ENCODE measurements at regions not wholly inside any gene's neighbourhood (a gene's known extent, or its start where the extent isn't known, plus 50 kb on each side); places are given as distances from the start of the nearest gene placed in this dataset.

- DNase-seq (ENCODE audit: low spot score): no peak
Observed at GRCh38 chr3:148585671-148586379, 111.9 kb upstream of the AGTR1 start.

DNA sequence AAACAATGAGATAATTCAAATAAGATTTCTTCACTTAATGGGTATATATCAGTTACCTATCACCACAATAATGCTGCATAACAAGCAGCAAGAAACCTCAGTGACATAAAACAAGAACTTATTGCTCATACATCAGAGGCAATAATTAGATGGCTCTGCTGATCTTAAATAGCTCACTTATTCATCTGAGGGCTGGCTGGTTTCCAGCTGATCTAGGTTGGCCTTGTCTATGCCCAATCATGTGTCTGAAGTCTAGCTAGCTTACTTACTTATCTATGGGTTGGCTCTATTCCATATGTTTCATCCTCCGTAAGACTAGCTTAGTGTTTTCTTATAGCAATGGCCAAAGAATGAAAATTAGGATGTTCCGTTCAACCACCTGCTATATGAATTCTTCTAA, 109.4 kb upstream of the AGTR1 start:
- no peak for DNase-seq (ENCODE audit: low spot score)

DNA sequence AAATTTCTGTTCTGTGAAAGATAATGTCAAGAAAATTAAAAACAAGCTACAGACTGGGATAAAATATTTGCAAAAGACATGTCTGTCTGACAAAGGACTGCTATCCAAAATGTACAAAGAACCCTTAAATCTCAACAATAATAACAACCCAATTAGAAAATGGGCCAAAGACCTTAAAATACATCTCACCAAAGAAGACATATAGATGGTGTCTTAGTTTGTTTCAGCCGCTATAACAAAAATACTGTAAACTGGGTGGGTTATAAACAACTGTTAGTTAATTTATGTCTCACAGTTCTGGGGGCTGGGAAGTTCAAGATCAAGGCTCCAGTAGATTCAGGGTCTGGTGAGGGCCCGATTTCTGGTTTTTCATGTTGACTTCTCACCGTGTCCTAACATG, 106.2 kb upstream of the AGTR1 start:
- DNase-seq (ENCODE audit: low spot score): no peak

DNA sequence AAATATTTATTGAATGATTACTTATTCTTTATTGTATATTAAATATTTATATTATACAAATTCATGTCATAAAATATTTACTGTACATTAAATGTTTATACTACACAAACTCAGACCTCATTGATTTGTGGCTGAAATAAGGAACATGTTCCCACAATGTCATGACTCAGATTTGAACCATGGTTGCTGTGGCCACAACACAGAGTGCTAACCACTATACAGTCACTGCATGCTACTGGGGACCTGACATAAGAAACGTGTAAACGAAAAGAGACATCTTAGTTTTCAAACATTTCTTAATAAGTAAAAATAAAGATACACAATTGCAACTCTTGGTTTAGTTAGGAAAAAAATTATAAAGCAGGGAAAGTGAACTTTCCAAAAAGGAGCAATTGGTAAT, 99.1 kb upstream of the AGTR1 start:
- DNase-seq (ENCODE audit: low spot score): no peak

DNA sequence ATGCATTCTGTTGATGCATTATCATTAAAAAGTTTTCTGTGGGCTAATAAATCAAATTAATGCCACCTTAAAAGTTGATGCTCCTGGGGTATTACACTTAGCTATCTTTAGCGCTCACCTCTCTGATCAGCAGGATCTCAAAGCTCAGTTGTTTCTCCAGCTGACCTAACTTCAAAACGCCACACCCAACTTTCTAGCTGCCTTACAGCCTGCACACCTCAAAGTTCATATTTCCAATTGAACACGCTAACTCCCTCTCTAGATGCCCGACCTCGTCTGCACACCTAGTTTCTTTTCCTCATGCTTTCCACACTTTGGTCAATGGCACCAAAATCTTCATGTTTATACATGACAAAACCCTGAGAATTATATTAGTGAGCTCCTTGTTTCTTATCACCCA, 98.2 kb upstream of the AGTR1 start:
- no peak for DNase-seq (ENCODE audit: low spot score)

- no peak for DNase-seq (ENCODE audit: low spot score)
Observed at GRCh38 chr3:148600440-148600839, 97.3 kb upstream of the AGTR1 start.

GRCh38 chr3:148600902-148601765, 96.6 kb upstream of the AGTR1 start:
- no peak for DNase-seq (ENCODE audit: low spot score)

- DNase-seq (ENCODE audit: low spot score): no peak
Observed at GRCh38 chr3:148601766-148602685, 95.7 kb upstream of the AGTR1 start.

- no peak for DNase-seq (ENCODE audit: low spot score)
Observed at GRCh38 chr3:148604270-148605085, 93.2 kb upstream of the AGTR1 start.

GRCh38 chr3:148605521-148605920, 92.2 kb upstream of the AGTR1 start:
- DNase-seq (ENCODE audit: low spot score): no peak

- DNase-seq (ENCODE audit: low spot score): no peak
Observed at GRCh38 chr3:148606979-148607378, 90.7 kb upstream of the AGTR1 start.

DNA sequence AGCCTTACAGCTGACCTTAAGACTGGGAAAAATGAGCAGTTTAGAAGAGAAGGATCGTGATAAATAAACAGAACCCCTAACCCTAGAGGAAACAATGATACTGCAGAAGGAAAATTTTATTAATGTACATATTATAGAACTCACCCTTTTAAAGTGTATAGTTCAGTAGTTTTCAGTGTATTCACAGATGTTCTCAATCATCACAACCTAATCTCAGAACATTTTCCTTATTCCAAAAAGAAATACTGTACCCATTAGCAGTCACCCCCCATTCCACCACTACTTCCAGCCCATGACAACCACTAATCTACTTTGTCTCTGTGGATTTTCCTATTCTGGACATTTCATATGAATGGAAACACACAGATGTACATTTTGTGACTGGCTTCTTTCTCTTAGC, 90.2 kb upstream of the AGTR1 start:
- no peak for DNase-seq (ENCODE audit: low spot score)

GRCh38 chr3:148612278-148612677, 85.4 kb upstream of the AGTR1 start:
- no peak for DNase-seq (ENCODE audit: low spot score)

DNA sequence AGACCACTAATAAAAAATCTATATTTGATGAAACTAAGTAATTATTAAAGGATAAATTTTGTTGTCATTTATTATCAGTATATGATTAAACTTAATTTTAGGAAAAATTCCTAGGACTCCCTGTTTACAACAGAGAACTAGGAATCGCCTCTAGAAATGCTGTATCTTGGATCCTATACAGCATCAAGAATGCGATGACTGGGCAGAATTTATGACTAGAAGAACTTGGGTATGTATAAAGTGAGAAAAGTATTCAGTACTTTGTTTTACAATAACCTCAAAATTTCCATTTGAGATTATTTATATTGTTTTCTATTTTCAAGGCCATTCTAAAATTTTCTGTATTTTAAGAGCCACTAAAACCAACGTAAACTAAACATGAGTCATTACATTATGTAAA, 82.3 kb upstream of the AGTR1 start:
- DNase-seq (ENCODE audit: low spot score): no peak

- DNase-seq (ENCODE audit: low spot score): no peak
Observed at GRCh38 chr3:148625095-148625736, 72.5 kb upstream of the AGTR1 start.

GRCh38 chr3:148625991-148626390, 71.7 kb upstream of the AGTR1 start:
- no peak for DNase-seq (ENCODE audit: low spot score)

GRCh38 chr3:148629006-148629405, 68.7 kb upstream of the AGTR1 start:
- no peak for DNase-seq (ENCODE audit: low spot score)

DNA sequence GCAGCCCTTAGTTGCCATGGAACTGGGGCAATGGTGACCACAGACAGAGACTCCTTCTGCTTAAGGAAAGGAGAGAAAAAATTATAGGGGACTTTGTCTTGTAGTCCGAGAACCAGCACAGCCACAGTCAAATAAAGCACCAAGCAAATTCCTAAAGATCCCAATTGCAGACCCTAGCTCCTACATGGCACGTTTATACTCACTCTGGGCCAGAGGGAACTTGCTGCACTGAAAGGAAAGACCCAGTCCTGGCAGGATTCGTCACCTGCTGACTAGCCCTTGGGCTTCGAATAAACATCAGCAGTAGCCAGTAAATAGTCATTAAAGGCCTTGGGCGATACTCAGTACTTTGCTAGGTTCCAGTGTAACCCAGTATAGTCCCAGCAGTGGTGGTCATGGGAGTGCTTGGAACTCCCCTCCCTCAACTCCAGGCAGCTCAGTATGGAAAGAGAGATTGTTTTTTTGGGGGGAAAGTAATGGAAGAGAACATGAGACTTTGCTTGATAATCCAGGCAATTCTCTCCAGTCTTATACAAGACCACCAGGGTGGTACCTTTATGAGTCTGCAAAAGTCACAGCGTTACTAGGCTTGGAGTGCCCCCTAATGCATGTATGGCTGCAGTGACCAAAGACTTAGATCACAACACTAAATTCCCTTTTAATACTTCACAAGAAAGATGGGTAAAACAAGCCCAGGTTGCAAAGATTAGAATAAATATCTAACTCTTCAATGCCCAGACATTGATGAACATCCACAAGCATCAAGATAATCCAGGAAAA, 66.4 kb upstream of the AGTR1 start:
- no peak for DNase-seq (ENCODE audit: low spot score)

- DNase-seq (ENCODE audit: low spot score): no peak
Observed at GRCh38 chr3:148641722-148642121, 56.0 kb upstream of the AGTR1 start.

DNA sequence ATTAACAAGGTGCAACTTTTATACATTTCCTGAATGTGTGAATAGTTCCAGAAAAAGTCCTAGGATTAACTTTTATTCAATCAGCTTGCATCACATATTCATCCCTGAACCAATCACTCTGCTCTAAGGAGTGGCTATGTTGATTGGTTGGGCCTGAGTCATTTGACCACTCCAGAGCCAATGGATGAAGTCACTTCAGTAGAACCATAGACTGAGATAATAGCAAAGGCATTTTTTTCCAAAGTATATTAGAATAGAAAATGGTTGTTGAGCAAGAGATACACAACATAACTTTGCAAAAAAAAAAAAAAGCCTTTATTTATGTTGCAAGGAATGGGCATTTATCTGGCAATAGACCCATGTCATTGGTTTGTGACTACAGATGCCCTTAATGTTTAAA, 55.5 kb upstream of the AGTR1 start:
- DNase-seq (ENCODE audit: low spot score): peak; percentile 1
